GM21737 (cell line): ENCODE measurements at regions not wholly inside any gene's neighbourhood (a gene's known extent, or its start where the extent isn't known, plus 50 kb on each side); places are given as distances from the start of the nearest gene placed in this dataset.

Experiments used
- ATAC-seq: cut with Tn5 transposase; IDR thresholded peaks from one replicate; pipeline ENCODE4 v1.9.1; 2021; ENCODE audit warnings: mild to moderate bottlenecking, moderate library complexity; ENCODE audit not compliant: unreplicated experiment

GRCh38 chr1:9419369-9420041, 119.8 kb upstream of the SLC25A33 start:
- no peak for ATAC-seq

GRCh38 chr1:9420835-9421532, 118.3 kb upstream of the SLC25A33 start:
- no peak for ATAC-seq

GRCh38 chr1:9421533-9421873, 117.8 kb upstream of the SLC25A33 start:
- ATAC-seq: no peak

GRCh38 chr1:9422321-9422720, 116.9 kb upstream of the SLC25A33 start:
- ATAC-seq: no peak

- no peak for ATAC-seq
Measured at GRCh38 chr1:9422911-9423505, 116.3 kb upstream of the SLC25A33 start.

- ATAC-seq: no peak
Measured at GRCh38 chr1:9424261-9424660, 115.0 kb upstream of the SLC25A33 start.

GRCh38 chr1:9425859-9426258, 113.4 kb upstream of the SLC25A33 start:
- peak; percentile 10 for ATAC-seq

GRCh38 chr1:9426291-9426711, 113.0 kb upstream of the SLC25A33 start:
- peak; percentile 51 for ATAC-seq

GRCh38 chr1:9427388-9427787, 111.9 kb upstream of the SLC25A33 start:
- ATAC-seq: no peak

- peak; percentile 72 for ATAC-seq
Measured at GRCh38 chr1:9428601-9429341, 110.5 kb upstream of the SLC25A33 start.

- no peak for ATAC-seq
Measured at GRCh38 chr1:9429342-9429711, 109.9 kb upstream of the SLC25A33 start.

GRCh38 chr1:9434247-9435152, 104.8 kb upstream of the SLC25A33 start:
- ATAC-seq: no peak

GRCh38 chr1:9435153-9435636, 104.1 kb upstream of the SLC25A33 start:
- no peak for ATAC-seq

- ATAC-seq: no peak
Measured at GRCh38 chr1:9435854-9436640, 103.2 kb upstream of the SLC25A33 start.

GRCh38 chr1:9437961-9438430, 101.3 kb upstream of the SLC25A33 start:
- no peak for ATAC-seq

- no peak for ATAC-seq
Measured at GRCh38 chr1:9438431-9439073, 100.7 kb upstream of the SLC25A33 start.

GRCh38 chr1:9439074-9439761, 100.0 kb upstream of the SLC25A33 start:
- no peak for ATAC-seq

GRCh38 chr1:9440261-9440660, 99.0 kb upstream of the SLC25A33 start:
- no peak for ATAC-seq
